IMR-90 (cell line): ENCODE measurements at regions not wholly inside any gene's neighbourhood (a gene's known extent, or its start where the extent isn't known, plus 50 kb on each side); places are given as distances from the start of the nearest gene placed in this dataset.

Source experiments
- ATAC-seq: fragments of 200-7000 bp; cut with Tn5 transposase; 2 replicates; pipeline ENCODE4 v1.9.1; 2020; ENCODE audit warnings: low read depth, mild to moderate bottlenecking, moderate library complexity
- BruUV-seq: library from RNA; stranded (reverse); fragments of 400-500 nt; replicated peaks from 2 replicates; lab custom pipeline; 2021; lab: Mats Ljungman, UMichigan
- CTCF ChIA-PET: fragments of 300-600 bp; formaldehyde crosslinking; extraction: SDS; loops from one replicate; lab custom pipeline; 2021; ENCODE audit warnings: antibody characterized with exemption; lab: Yijun Ruan, JAX
- POLR2A ChIA-PET: fragments of 300-600 bp; sonication (Branson Sonifier 250); formaldehyde crosslinking; loops from one replicate; lab custom pipeline; 2022; ENCODE audit warnings: antibody characterized with exemption; ENCODE audit not compliant: unreplicated experiment; lab: Charles Lee
- DNase-seq: peaks from one replicate; pipeline ENCODE4 v3.0.0; 2013
- H2AFZ ChIP-seq: replicated peaks from 2 replicates; pipeline ENCODE3; 2013; ENCODE audit warnings: low read length, mild to moderate bottlenecking; ENCODE audit not compliant: poor library complexity
- H2AK5ac ChIP-seq: 2 replicates; pipeline ENCODE4 v1.6.1; 2013; ENCODE audit warnings: low read depth, low read length, inconsistent platforms
- H2AK9ac ChIP-seq: replicated peaks from 2 replicates; pipeline ENCODE3; 2013; ENCODE audit warnings: mild to moderate bottlenecking, low read depth, low read length, moderate library complexity; ENCODE audit not compliant: poor library complexity
- H2BK120ac ChIP-seq: 2 replicates; pipeline ENCODE4 v1.6.1; 2013; ENCODE audit warnings: low read depth, low read length, inconsistent platforms
- H2BK15ac ChIP-seq: 3 replicates; pipeline ENCODE4 v1.6.1; 2013; ENCODE audit warnings: low read depth, low read length, inconsistent platforms
- H2BK20ac ChIP-seq: 2 replicates; pipeline ENCODE4 v1.6.1; 2013; ENCODE audit warnings: low read depth, mild to moderate bottlenecking, inconsistent platforms, low read length, moderate library complexity
- H2BK5ac ChIP-seq: 2 replicates; pipeline ENCODE4 v1.6.1; 2013; ENCODE audit warnings: mild to moderate bottlenecking, low read depth, low read length, inconsistent platforms; ENCODE audit not compliant: poor library complexity, severe bottlenecking
- H3K14ac ChIP-seq: replicated peaks from 2 replicates; pipeline ENCODE4 v1.6.1; 2013; ENCODE audit warnings: low read depth, low read length, inconsistent platforms
- H3K18ac ChIP-seq: 2 replicates; pipeline ENCODE4 v1.6.1; 2013; ENCODE audit warnings: low read depth, low read length, control low read depth
- H3K23ac ChIP-seq: 2 replicates; pipeline ENCODE4 v1.6.1; 2013; ENCODE audit warnings: low read depth, low read length, inconsistent platforms
- H3K27ac ChIP-seq: 2 replicates; pipeline ENCODE4 v1.5.1; 2013; ENCODE audit warnings: mild to moderate bottlenecking, control low read depth, low read length; ENCODE audit not compliant: insufficient read depth
- H3K27me3 ChIP-seq: 2 replicates; pipeline ENCODE4 v1.6.1; 2013; ENCODE audit warnings: low read length; ENCODE audit not compliant: control insufficient read depth, insufficient read depth
- H3K36me3 ChIP-seq: 2 replicates; pipeline ENCODE4 v1.6.1; 2013; ENCODE audit warnings: low read length, mixed read lengths; ENCODE audit not compliant: control insufficient read depth, insufficient read depth
- H3K4ac ChIP-seq: 2 replicates; pipeline ENCODE4 v1.6.1; 2013; ENCODE audit warnings: low read depth, low read length, inconsistent platforms
- H3K4me1 ChIP-seq: 2 replicates; pipeline ENCODE4 v1.6.1; 2013; ENCODE audit warnings: low read length, mixed read lengths; ENCODE audit not compliant: control insufficient read depth, insufficient read depth
- H3K4me2 ChIP-seq: 2 replicates; pipeline ENCODE4 v1.6.1; 2013; ENCODE audit warnings: low read depth, mild to moderate bottlenecking, control low read depth, low read length, moderate library complexity
- H3K4me3 ChIP-seq: 2 replicates; pipeline ENCODE4 v1.5.1; 2013; ENCODE audit warnings: low read depth, mild to moderate bottlenecking, control low read depth, low read length, moderate library complexity; ENCODE audit not compliant: insufficient read depth
- H3K56ac ChIP-seq: 2 replicates; pipeline ENCODE4 v1.6.1; 2013; ENCODE audit warnings: low read length, inconsistent platforms; ENCODE audit not compliant: insufficient read depth; ENCODE audit errors: extremely low read depth
- H3K79me1 ChIP-seq, 2 experiments: 2 replicates each; pipeline ENCODE4 v1.6.1; 2013; ENCODE audit warnings: low read length in 2 of 2, inconsistent platforms in 1 of 2, low read depth in 1 of 2
- H3K9ac ChIP-seq: 2 replicates; pipeline ENCODE4 v1.6.1; 2013; ENCODE audit warnings: low read depth, low read length, control low read depth
- H3K9me1 ChIP-seq: 2 replicates; pipeline ENCODE4 v1.6.1; 2013; ENCODE audit warnings: low read length, inconsistent platforms; ENCODE audit not compliant: insufficient read depth
- H3K9me3 ChIP-seq: 2 replicates; pipeline ENCODE4 v1.6.1; 2013; ENCODE audit warnings: low read length; ENCODE audit not compliant: control insufficient read depth, insufficient read depth
- H4K20me1 ChIP-seq: 2 replicates; pipeline ENCODE4 v1.6.1; 2013; ENCODE audit warnings: low read length, inconsistent platforms; ENCODE audit not compliant: insufficient read depth
- H4K5ac ChIP-seq: 2 replicates; pipeline ENCODE4 v1.6.1; 2013; ENCODE audit warnings: mild to moderate bottlenecking, low read depth, low read length, control low read depth
- H4K8ac ChIP-seq, 2 experiments: 2 replicates each; pipeline ENCODE4 v1.6.1; 2013; ENCODE audit warnings: low read depth in 2 of 2, low read length in 2 of 2, control low read depth in 1 of 2, inconsistent platforms in 1 of 2
- H4K91ac ChIP-seq: 2 replicates; pipeline ENCODE4 v1.6.1; 2013; ENCODE audit warnings: low read depth, low read length, inconsistent platforms; ENCODE audit not compliant: insufficient read depth
- BHLHE40 ChIP-seq: fragments of 150-350 bp; IDR thresholded peaks from 2 replicates; pipeline ENCODE4 v1.6.1; 2016; ENCODE audit warnings: mild to moderate bottlenecking, low read depth, low read length
- CEBPB ChIP-seq: IDR thresholded peaks from 2 replicates; pipeline ENCODE4 v1.6.1; 2012; ENCODE audit warnings: low read depth, low read length, improper control_type of control experiment
- CHD1 ChIP-seq: IDR thresholded peaks from 2 replicates; pipeline ENCODE4 v1.6.1; 2012; ENCODE audit warnings: low read depth, low read length, improper control_type of control experiment
- CTCF ChIP-seq: conservative IDR thresholded peaks from 2 replicates; pipeline ENCODE4 v1.5.1; 2012; ENCODE audit warnings: mild to moderate bottlenecking, low read depth, low read length, improper control_type of control experiment
- ELK1 ChIP-seq: fragments of 150-350 bp; IDR thresholded peaks from 2 replicates; pipeline ENCODE4 v1.6.1; 2016; ENCODE audit warnings: low read depth, mild to moderate bottlenecking, low read length, moderate library complexity, borderline replicate concordance
- FOS ChIP-seq: fragments of 150-350 bp; IDR thresholded peaks from 2 replicates; pipeline ENCODE4 v1.6.1; 2016; ENCODE audit warnings: low read depth, low read length
- MAFK ChIP-seq: IDR thresholded peaks from 2 replicates; pipeline ENCODE4 v1.6.1; 2012; ENCODE audit warnings: low read depth, low read length, improper control_type of control experiment
- MAZ ChIP-seq: IDR thresholded peaks from 2 replicates; pipeline ENCODE4 v1.6.1; 2012; ENCODE audit warnings: low read depth, mild to moderate bottlenecking, low read length, improper control_type of control experiment, moderate library complexity, borderline replicate concordance
- MXI1 ChIP-seq: IDR thresholded peaks from 2 replicates; pipeline ENCODE4 v1.6.1; 2012; ENCODE audit warnings: low read depth, mild to moderate bottlenecking, low read length, moderate library complexity, borderline replicate concordance
- NFE2L2 ChIP-seq: fragments of 150-350 bp; IDR thresholded peaks from 2 replicates; pipeline ENCODE4 v1.6.1; 2016; ENCODE audit warnings: low read depth, mild to moderate bottlenecking, low read length
- POLR2A ChIP-seq: IDR thresholded peaks from 2 replicates; pipeline ENCODE4 v1.6.1; 2012; ENCODE audit warnings: mild to moderate bottlenecking, low read depth, low read length
- RAD21 ChIP-seq: IDR thresholded peaks from 2 replicates; pipeline ENCODE4 v1.6.1; 2012; ENCODE audit warnings: low read length, improper control_type of control experiment
- RCOR1 ChIP-seq: IDR thresholded peaks from 2 replicates; pipeline ENCODE4 v1.6.1; 2012; ENCODE audit warnings: mild to moderate bottlenecking, low read length, improper control_type of control experiment; ENCODE audit not compliant: insufficient replicate concordance
- RFX5 ChIP-seq: IDR thresholded peaks from 2 replicates; pipeline ENCODE4 v1.8.0; 2012; ENCODE audit warnings: low read depth, mild to moderate bottlenecking, low read length, moderate library complexity
- SMC3 ChIP-seq: fragments of 150-350 bp; IDR thresholded peaks from 2 replicates; pipeline ENCODE4 v1.6.1; 2016; ENCODE audit warnings: low read depth, mild to moderate bottlenecking, antibody characterized with exemption, low read length, moderate library complexity
- USF2 ChIP-seq: fragments of 150-350 bp; IDR thresholded peaks from 2 replicates; pipeline ENCODE4 v1.6.1; 2017; ENCODE audit warnings: mild to moderate bottlenecking, antibody characterized with exemption, low read length, low read depth
- WGBS, 2 experiments: methylation state at CpG; one replicate each; pipeline versions ENCODE4 v1.1.5 to v1.1.7; 2013; ENCODE audit warnings: missing lambda C conversion rate in 2 of 2; ENCODE audit not compliant: insufficient read length in 1 of 2; ENCODE audit errors: extremely low coverage in 2 of 2; 5-methylcytosine and 5-hydroxymethylcytosine counted together
- dilution Hi-C: fragments of 300-500 bp; cut with HindIII; formaldehyde crosslinking; loops from one replicate; pipeline ENCODE4 v1.14.3; 2018; ENCODE audit warnings: low sequenced_read_pairs; ENCODE audit not compliant: unreplicated experiment
- in situ Hi-C: fragments of 300-500 bp; cut with MboI; formaldehyde crosslinking; loops from 3 replicates; pipeline ENCODE4 v1.14.3; 2019; ENCODE audit warnings: low sequenced_read_pairs, inconsistent platforms, mixed read lengths
- intact Hi-C: fragments of 100-400 bp; cut with micrococcal nuclease; formaldehyde crosslinking; loops from 2 replicates; pipeline ENCODE4 v1.10.0; 2022

DNA sequence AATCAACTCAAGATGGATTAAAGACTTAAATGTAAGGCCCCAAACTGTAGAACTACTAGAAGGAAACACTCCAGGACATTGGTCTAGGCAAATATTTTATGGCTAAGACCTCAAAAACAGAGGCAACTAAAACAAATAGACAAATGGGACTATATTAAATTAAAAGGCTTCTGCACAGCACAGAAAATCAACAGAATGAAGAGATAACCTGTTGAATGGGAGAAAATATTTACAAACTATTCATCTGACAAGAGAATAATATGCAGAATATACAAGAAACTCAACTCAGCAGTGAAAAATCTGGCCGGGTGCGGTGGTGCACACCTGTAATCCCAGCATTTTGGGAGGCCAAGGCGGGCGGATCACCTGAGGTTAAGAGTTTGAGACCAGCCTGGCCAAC, 84.1 kb upstream of the HNRNPU start:
- ATAC-seq = no peak
- Histone ChIP-seq H4K20me1 (no peaks in the 10 kb centered on the region), H3K27me3 (no peaks in the 10 kb centered on the region; the same call in 1 of the 2 replicates), H4K91ac (no peak overlapping the region), H2BK5ac (no peak overlapping the region), H2BK20ac (no peak overlapping the region), H3K18ac (no peak overlapping the region), H3K36me3 (no peaks in the 10 kb centered on the region), H3K9ac (no peak overlapping the region), H3K4me2 (no peak overlapping the region), H3K79me1 (no peaks in the 10 kb centered on the region), H3K4me3 (no peak overlapping the region), H2AFZ (no peak overlapping the region), H2AK9ac (no peak overlapping the region), H3K4me1 (no peaks in the 10 kb centered on the region), H3K4ac (no peak overlapping the region), H3K9me3 (no peaks in the 10 kb centered on the region), H3K56ac (no peak overlapping the region), H2BK15ac (no peak overlapping the region), H2BK120ac (no peak overlapping the region), H3K14ac (no peak overlapping the region), H3K23ac (no peak overlapping the region), H3K27ac (no peak overlapping the region), H2AK5ac (no peak overlapping the region), H3K9me1 (no peaks in the 10 kb centered on the region), H4K5ac (no peak overlapping the region), H4K8ac (no peak overlapping the region)
- intact Hi-C loops (no loop called here), in situ Hi-C loops (no loop called here), dilution Hi-C loops (no loop called here)
- POLR2A ChIA-PET = no interaction called here
- DNase-seq = no peak
- TF ChIP-seq BHLHE40 = no peak
- TF ChIP-seq MAZ = no peak
- TF ChIP-seq RCOR1 = no peak
- no peak for TF ChIP-seq CEBPB
- TF ChIP-seq MXI1 = no peak
- TF ChIP-seq CTCF = no peak
- no peak for TF ChIP-seq SMC3
- no peak for TF ChIP-seq RFX5
- TF ChIP-seq FOS = no peak
- no peak for TF ChIP-seq NFE2L2
- TF ChIP-seq USF2 = no peak
- no peak for TF ChIP-seq POLR2A
- no peak for TF ChIP-seq CHD1
- TF ChIP-seq ELK1 = no peak
- no peak for TF ChIP-seq RAD21
- no peak for TF ChIP-seq MAFK
- BruUV-seq = no TSS peak
- WGBS, 2 experiments = 93% methylated on average over 4 of the region's 4 CpGs; no CpG with 5 or more reads in 1 of the 2 experiments
- CTCF ChIA-PET = no interaction called here
